GM23338 (cell line): ENCODE measurements at regions not wholly inside any gene's neighbourhood (a gene's known extent, or its start where the extent isn't known, plus 50 kb on each side); places are given as distances from the start of the nearest gene placed in this dataset.
A peak's percentile ranks its signal among the peaks of the same experiment; 100 is the strongest.

Source experiments
- ATAC-seq: fragments of 200-7000 bp; cut with Tn5 transposase; 3 replicates; pipeline ENCODE4 v1.9.1; 2020
- DNase-seq: peaks from one replicate; pipeline ENCODE4 v3.0.0-alpha.2; 2015; ENCODE audit warnings: low spot score
- H2AFZ ChIP-seq: fragments of 200-600 bp; sonication (generic); 2 replicates; pipeline ENCODE4 v1.8.0; 2016; ENCODE audit warnings: antibody characterized with exemption, mild to moderate bottlenecking, moderate library complexity
- H3F3A ChIP-seq: fragments of 200-600 bp; sonication (generic); replicated peaks from 2 replicates; pipeline ENCODE4 v1.8.0; 2017; ENCODE audit warnings: antibody characterized with exemption, mixed run types, low read depth
- H3K27ac ChIP-seq: fragments of 200-600 bp; sonication (generic); 2 replicates; pipeline ENCODE4 v1.6.1; 2016; ENCODE audit warnings: low read depth
- H3K27me3 ChIP-seq: fragments of 200-600 bp; sonication (generic); 2 replicates; pipeline ENCODE4 v1.8.0; 2016; ENCODE audit warnings: mild to moderate bottlenecking, mixed run types, moderate library complexity; ENCODE audit not compliant: insufficient read depth
- H3K36me3 ChIP-seq: fragments of 200-600 bp; sonication (generic); 2 replicates; pipeline ENCODE4 v1.8.0; 2016; ENCODE audit warnings: mild to moderate bottlenecking; ENCODE audit not compliant: insufficient read depth
- H3K4me1 ChIP-seq: fragments of 200-600 bp; sonication (generic); 2 replicates; pipeline ENCODE4 v1.8.0; 2016; ENCODE audit warnings: mild to moderate bottlenecking, moderate library complexity; ENCODE audit not compliant: insufficient read depth
- H3K4me2 ChIP-seq: fragments of 200-600 bp; sonication (generic); 2 replicates; pipeline ENCODE4 v1.7.1; 2017; ENCODE audit warnings: mixed run types
- H3K4me3 ChIP-seq: fragments of 200-600 bp; sonication (generic); 2 replicates; pipeline ENCODE4 v1.6.1; 2016; ENCODE audit warnings: mixed run types
- H3K79me2 ChIP-seq: fragments of 200-600 bp; sonication (generic); replicated peaks from 2 replicates; pipeline ENCODE4 v1.8.0; 2017; ENCODE audit warnings: mild to moderate bottlenecking; ENCODE audit not compliant: insufficient read depth
- H3K9me2 ChIP-seq: fragments of 200-600 bp; sonication (generic); 2 replicates; pipeline ENCODE4 v1.8.0; 2017; ENCODE audit not compliant: insufficient read depth
- H4K20me1 ChIP-seq: fragments of 200-600 bp; sonication (generic); replicated peaks from 2 replicates; pipeline ENCODE4 v1.8.0; 2017; ENCODE audit warnings: mild to moderate bottlenecking; ENCODE audit not compliant: insufficient read depth
- H3K27ac Mint-ChIP-seq: 2 replicates; pipeline ENCODE4 v1.8.0; 2020; ENCODE audit warnings: inconsistent platforms, mild to moderate bottlenecking, moderate library complexity, mixed read lengths
- H3K27me3 Mint-ChIP-seq: 3 replicates; pipeline ENCODE4 v1.8.0; 2022; ENCODE audit warnings: low read depth, mild to moderate bottlenecking, moderate library complexity, mixed read lengths, inconsistent platforms; ENCODE audit not compliant: insufficient read depth, poor library complexity
- H3K36me3 Mint-ChIP-seq: 3 replicates; pipeline ENCODE4 v1.8.0; 2021; ENCODE audit warnings: low read depth, mild to moderate bottlenecking, inconsistent platforms, moderate library complexity, mixed read lengths
- H3K4me1 Mint-ChIP-seq: 3 replicates; pipeline ENCODE4 v1.8.0; 2020; ENCODE audit warnings: mild to moderate bottlenecking, inconsistent platforms, mixed read lengths
- H3K4me3 Mint-ChIP-seq: 3 replicates; pipeline ENCODE4 v1.8.0; 2021; ENCODE audit warnings: moderate library complexity, mild to moderate bottlenecking, inconsistent platforms, mixed read lengths
- H3K9me3 Mint-ChIP-seq: 3 replicates; pipeline ENCODE4 v1.8.0; 2020; ENCODE audit warnings: moderate library complexity, mild to moderate bottlenecking, inconsistent platforms, mixed read lengths
- EZH2 ChIP-seq: fragments of 200-600 bp; sonication (generic); IDR thresholded peaks from one replicate; pipeline ENCODE4 v1.8.0; 2017; ENCODE audit warnings: antibody characterized with exemption, mild to moderate bottlenecking, low read depth; ENCODE audit not compliant: unreplicated experiment
- NANOG ChIP-seq: IDR thresholded peaks from 2 replicates; pipeline ENCODE4 v1.6.1; 2016; ENCODE audit warnings: antibody characterized with exemption, borderline replicate concordance
- STAT1 ChIP-seq: IDR thresholded peaks from one replicate; pipeline ENCODE4 v1.6.1; 2016; ENCODE audit warnings: antibody characterized with exemption; ENCODE audit not compliant: unreplicated experiment
- ZNF114 ChIP-seq: fragments of 250-450 bp; sonication (Bioruptor Pico); IDR thresholded peaks from 2 replicates; pipeline ENCODE4 v1.5.0; 2020; ENCODE audit warnings: mild to moderate bottlenecking, moderate library complexity
- ZNF331 ChIP-seq: fragments of 250-450 bp; sonication (Bioruptor Pico); IDR thresholded peaks from 2 replicates; pipeline ENCODE4 v1.5.0; 2020; ENCODE audit warnings: low read depth, mild to moderate bottlenecking, moderate library complexity

- H3K9me2 ChIP-seq, result no peaks in the 10 kb centered on the region
- no peaks in the 10 kb centered on the region for H3K27me3 ChIP-seq
- H3K27me3 Mint-ChIP-seq, result no peaks in the 10 kb centered on the region
- H2AFZ ChIP-seq, result no peak overlapping the region; the same call in 1 of the 2 replicates
- no peak overlapping the region; the same call in 1 of the 2 replicates for H3K27ac ChIP-seq
- no peaks in the 10 kb centered on the region for H3K4me1 ChIP-seq
- no peak overlapping the region for H3K27ac Mint-ChIP-seq
- H3K9me3 Mint-ChIP-seq, result peaks cover 6% of the 10 kb centered on the region
- no peak for ATAC-seq
- H3K4me3 Mint-ChIP-seq, result no peak overlapping the region
- no peak for TF ChIP-seq STAT1
- no peak overlapping the region for H3K4me3 ChIP-seq
- H3F3A ChIP-seq, result no peaks in the 10 kb centered on the region
- H3K4me2 ChIP-seq, result no peak overlapping the region
- DNase-seq, result no peak
- peaks cover 17% of the 10 kb centered on the region for H3K4me1 Mint-ChIP-seq
- H3K36me3 Mint-ChIP-seq, result no peaks in the 10 kb centered on the region
- no peaks in the 10 kb centered on the region for H3K79me2 ChIP-seq
- H4K20me1 ChIP-seq, result no peaks in the 10 kb centered on the region
- H3K36me3 ChIP-seq, result no peaks in the 10 kb centered on the region
Measured at GRCh38 chr3:141816958-141817357, 53.8 kb downstream of the GRK7 start.

DNA sequence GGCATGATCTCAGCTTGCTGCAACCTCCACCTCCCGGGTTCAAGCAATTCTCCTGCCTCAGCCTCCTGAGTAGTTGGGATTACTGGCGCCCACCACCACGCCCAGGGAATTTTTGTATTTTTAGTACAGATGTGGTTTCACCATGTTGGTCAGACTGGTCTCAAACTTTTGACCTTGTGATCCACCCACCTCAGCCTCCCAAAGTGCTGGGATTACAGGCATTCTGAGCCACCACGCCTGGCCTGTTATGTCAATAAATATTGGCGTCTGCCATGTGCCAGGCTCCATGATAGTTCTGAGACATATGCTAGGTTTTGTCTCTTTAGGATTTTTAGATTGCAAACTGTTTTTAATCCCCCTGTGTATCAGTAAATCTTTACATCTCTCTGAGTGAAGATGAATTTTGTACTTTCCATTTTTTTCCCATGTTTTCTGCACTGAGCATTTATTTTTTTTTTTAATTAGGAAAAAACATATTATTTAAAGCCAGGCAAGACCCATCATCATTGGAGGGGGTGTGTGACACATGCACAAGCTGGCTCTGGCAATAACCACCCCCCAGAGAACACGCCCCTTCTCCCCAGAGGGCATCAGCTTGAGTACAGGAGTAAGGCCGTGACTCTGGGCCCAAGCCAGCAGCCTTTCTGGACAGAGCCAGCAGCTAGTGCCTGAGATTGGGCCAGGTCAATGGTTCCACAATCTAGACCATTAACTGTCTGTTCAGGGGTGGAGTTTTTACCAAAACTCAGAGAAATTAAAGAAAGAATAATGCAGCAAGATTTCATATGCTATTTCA lies 51.0 kb upstream of the ATP1B3 start:
- ATAC-seq (peak; percentile 27; the same call in 2 of the 3 replicates), DNase-seq (no peak)
- Mint-ChIP-seq H3K36me3 (no peaks in the 10 kb centered on the region), H3K9me3 (no peaks in the 10 kb centered on the region), H3K4me1 (peaks cover 34% of the 10 kb centered on the region), H3K27me3 (peaks cover 3% of the 10 kb centered on the region), H3K4me3 (no peak overlapping the region), H3K27ac (no peak overlapping the region)
- Histone ChIP-seq H3K9me2 (no peaks in the 10 kb centered on the region), H3K36me3 (no peaks in the 10 kb centered on the region), H3K4me2 (no peak overlapping the region), H4K20me1 (no peaks in the 10 kb centered on the region), H3K27me3 (no peaks in the 10 kb centered on the region), H3F3A (no peaks in the 10 kb centered on the region), H3K27ac (no peak overlapping the region), H3K4me3 (no peak overlapping the region), H3K79me2 (no peaks in the 10 kb centered on the region), H2AFZ (0 out of 2 replicates have a peak overlapping the region, but pooled peaks have one; percentile 43), H3K4me1 (peaks cover 14% of the 10 kb centered on the region)
- TF ChIP-seq EZH2, result no peak
- TF ChIP-seq ZNF331 (CRISPR knock-in tag), result no peak
- TF ChIP-seq ZNF114, result no peak
- TF ChIP-seq NANOG, result no peak
